ENCODE measurements at regions not wholly inside any gene's neighbourhood (a gene's known extent, or its start where the extent isn't known, plus 50 kb on each side); places are given as distances from the start of the nearest gene placed in this dataset.

DNA sequence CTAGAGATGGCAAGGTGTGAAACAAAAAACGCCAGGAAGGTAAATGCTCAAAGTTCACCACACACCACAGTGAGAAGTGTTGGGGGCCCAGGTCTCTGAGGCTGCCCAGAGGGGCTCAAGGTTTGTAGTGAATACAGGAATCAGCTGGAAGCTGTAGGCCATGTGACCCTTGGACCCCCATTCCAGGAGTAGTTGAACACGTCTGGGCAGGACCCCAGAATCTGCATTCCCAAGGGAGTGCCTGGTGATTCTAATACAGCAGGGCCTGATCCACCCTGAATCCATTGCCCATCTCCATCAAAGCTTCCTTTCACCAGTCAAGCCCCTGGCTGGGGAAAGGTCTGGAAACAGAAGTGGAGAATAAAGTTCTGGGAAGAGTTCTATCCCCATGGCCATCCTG, 70.8 kb upstream of the B3GAT1 start:
- TF ChIP-seq, protein P1, sequence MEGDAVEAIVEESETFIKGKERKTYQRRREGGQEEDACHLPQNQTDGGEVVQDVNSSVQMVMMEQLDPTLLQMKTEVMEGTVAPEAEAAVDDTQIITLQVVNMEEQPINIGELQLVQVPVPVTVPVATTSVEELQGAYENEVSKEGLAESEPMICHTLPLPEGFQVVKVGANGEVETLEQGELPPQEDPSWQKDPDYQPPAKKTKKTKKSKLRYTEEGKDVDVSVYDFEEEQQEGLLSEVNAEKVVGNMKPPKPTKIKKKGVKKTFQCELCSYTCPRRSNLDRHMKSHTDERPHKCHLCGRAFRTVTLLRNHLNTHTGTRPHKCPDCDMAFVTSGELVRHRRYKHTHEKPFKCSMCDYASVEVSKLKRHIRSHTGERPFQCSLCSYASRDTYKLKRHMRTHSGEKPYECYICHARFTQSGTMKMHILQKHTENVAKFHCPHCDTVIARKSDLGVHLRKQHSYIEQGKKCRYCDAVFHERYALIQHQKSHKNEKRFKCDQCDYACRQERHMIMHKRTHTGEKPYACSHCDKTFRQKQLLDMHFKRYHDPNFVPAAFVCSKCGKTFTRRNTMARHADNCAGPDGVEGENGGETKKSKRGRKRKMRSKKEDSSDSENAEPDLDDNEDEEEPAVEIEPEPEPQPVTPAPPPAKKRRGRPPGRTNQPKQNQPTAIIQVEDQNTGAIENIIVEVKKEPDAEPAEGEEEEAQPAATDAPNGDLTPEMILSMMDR (IDR thresholded peaks at IDR 0.05) = no peak
- no peak for TF ChIP-seq POLR2A (IDR thresholded peaks at IDR 0.05)

All from uterus (tissue), 2 donors.